GM12878 (cell line): ENCODE measurements at regions not wholly inside any gene's neighbourhood (a gene's known extent, or its start where the extent isn't known, plus 50 kb on each side); places are given as distances from the start of the nearest gene placed in this dataset.

Experiments used
- BHLHE40 ChIP-seq, 2 experiments: fragments of 450-650 bp in 1 of 2; IDR thresholded peaks; 2 replicates each; pipeline ENCODE4 v1.6.1; 2011 to 2017; ENCODE audit warnings: low read depth in 2 of 2, borderline replicate concordance in 1 of 2, improper control_type of control experiment in 1 of 2, low read length in 1 of 2, mild to moderate bottlenecking in 1 of 2
- ETV6 ChIP-seq, 2 experiments: fragments of 450-650 bp in 1 of 2; IDR thresholded peaks in 1 of 2; conservative IDR thresholded peaks in 1 of 2; 2 replicates each; pipeline ENCODE4 v1.6.1; 2014; ENCODE audit warnings: antibody characterized with exemption in 1 of 2, borderline replicate concordance in 1 of 2, low read depth in 1 of 2, mild to moderate bottlenecking in 1 of 2, moderate library complexity in 1 of 2
- SMC3 ChIP-seq: IDR thresholded peaks from 2 replicates; pipeline ENCODE4 v1.6.1; 2011; ENCODE audit warnings: low read length, improper control_type of control experiment, borderline replicate concordance
- TCF7 ChIP-seq: IDR thresholded peaks from 2 replicates; pipeline ENCODE4 v1.6.1; 2014; ENCODE audit warnings: antibody characterized with exemption, borderline replicate concordance

- TF ChIP-seq TCF7, result no peak
- no peak for TF ChIP-seq SMC3
- no peak for TF ChIP-seq BHLHE40 (IDR thresholded peaks at IDR 0.05; ENCODE audit: borderline replicate concordance in 1 of 2, low read depth in 2 of 2, low read length in 1 of 2)
- no peak; a peak in 1 of 4 replicates for TF ChIP-seq ETV6 (conservative IDR thresholded peaks at IDR 0.05 in 1 of 2, IDR thresholded peaks at IDR 0.05 in 1 of 2; ENCODE audit: borderline replicate concordance in 1 of 2, low read depth in 1 of 2)
Measured at GRCh38 chr5:89282554-89283510, 399.8 kb upstream of the MEF2C start.
